CD4-positive, alpha-beta T cell treated with Interleukin-21 for 1 hour (primary cell): ENCODE measurements at regions not wholly inside any gene's neighbourhood (a gene's known extent, or its start where the extent isn't known, plus 50 kb on each side); places are given as distances from the start of the nearest gene placed in this dataset.
"Not testable (repeated sequence)": the region's sequence is repeated elsewhere in the genome, so short reads cannot be mapped to it uniquely, and the experiment has no call there.

Source experiments
- DNase-seq: peaks from one replicate; pipeline ENCODE4 v3.0.0-alpha.2; 2020

DNA sequence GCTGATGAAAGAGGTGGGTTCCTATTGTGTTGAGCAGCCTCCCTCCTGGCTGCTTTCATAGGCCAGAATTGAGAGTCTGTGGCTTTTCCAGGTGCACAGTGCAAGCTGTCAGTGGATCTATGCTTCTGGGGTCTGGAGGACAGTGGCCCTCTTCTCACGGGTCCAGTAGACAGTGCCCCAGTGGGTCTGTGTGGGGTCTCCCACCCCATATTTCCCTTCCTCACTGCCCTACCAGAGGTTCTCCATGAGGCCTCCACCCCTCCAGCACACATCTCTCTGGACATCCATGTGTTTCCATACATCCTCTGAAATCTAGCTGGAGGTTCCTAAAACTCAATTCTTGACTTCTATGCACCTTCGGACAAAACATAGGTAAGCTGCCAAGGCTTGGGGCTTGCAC is 201.2 kb downstream of the FAM43A start:
- no peak for DNase-seq

GRCh38 chr3:194888062-194888461 is 202.4 kb downstream of the FAM43A start:
- DNase-seq: not testable (repeated sequence)

DNA sequence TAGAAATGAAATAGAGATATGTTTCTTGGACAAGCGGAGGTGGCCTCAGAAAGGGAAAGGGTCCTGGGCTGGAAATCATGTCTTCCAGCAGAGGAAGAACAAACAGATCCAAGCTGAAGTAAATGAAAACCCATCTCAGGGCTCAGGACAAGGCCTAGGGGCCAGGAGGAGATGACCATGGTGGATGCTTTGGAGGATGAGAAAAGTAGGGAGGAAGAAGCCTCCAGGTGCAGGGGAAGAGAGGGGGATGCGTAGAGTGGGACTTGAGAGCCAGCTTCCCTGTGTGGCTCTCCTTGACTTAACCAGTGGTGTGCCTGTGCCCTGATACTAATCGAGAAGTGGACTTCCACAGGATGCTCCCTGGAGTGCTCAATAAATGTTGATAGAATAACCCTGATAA is 203.2 kb downstream of the FAM43A start:
- DNase-seq: no peak

- no peak for DNase-seq
Measured at GRCh38 chr3:194890091-194890490, 204.4 kb downstream of the FAM43A start.

- no peak for DNase-seq
Measured at GRCh38 chr3:194893121-194893987, 207.7 kb downstream of the FAM43A start.

- no peak for DNase-seq
Measured at GRCh38 chr3:194894538-194894937, 208.9 kb downstream of the FAM43A start.

DNA sequence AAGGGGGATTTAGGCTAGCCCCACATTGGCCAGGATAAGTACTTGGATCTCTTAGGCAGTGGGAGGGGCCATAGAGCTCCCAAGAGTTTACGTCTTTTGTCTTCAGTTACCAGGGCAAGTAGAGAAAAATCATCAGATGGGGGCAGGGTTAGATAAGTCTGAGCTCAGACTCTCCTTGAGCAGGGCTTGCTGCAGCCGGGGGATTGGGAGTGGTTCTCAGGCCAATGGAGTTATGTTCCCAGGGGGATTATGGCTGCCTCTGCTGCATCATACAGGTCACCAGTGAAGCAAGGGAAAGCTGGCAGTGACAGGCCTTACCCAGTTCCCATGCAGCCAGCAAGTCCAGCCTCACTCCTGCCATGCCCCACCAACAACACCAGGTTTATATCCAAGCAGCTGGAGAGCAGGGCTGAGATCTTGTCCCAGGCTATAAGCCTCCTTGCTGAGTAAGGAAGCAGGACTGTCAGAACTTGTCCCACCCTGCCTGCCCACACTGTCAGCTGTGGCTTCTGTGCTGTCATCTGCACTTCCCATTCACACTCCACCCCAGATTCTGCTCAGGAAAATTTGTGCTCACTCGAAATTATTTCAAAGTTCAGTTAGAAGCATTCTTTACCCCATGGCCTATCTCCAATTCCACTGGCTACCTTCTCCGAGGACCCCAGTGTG is 215.3 kb downstream of the FAM43A start:
- DNase-seq: no peak

GRCh38 chr3:194903447-194903846 is 217.8 kb downstream of the FAM43A start:
- DNase-seq: not testable (repeated sequence)

DNA sequence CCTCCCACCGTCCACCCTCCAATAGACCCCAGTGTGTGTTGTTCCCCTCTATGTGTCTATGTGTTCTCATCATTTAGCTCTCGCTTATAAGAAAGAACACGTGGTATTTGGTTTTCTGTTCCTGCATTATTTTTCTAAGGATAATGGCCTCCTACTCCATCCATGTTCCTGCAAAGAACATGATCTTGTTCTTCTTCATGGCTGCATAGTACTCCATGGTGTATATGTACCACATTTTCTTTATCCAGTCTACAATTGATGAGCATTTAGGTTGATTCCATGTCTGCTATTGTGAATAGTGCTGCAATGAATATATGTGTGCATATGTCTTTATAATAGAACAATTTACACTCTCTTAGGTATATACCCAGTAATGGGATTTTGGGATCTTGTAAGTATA is 219.3 kb downstream of the FAM43A start:
- not testable (repeated sequence) for DNase-seq

DNA sequence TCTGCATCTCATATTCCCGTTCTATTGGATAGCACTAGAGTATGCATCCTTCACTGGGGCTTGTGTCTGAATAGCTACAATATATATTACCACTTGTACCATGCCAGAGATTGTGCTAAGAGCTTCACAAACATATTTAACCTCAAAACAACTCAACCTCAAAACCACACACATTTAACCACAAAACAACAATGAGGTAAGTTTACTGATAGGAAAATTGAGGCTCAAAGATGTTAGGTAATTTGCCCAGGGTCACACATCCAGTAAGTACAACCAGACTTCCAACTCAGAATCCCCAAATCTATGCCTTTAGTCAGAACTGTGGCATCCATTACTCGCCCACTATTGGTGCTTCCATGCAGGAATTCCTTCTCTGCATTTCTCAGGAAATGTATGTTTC is 220.0 kb downstream of the FAM43A start:
- no peak for DNase-seq

DNA sequence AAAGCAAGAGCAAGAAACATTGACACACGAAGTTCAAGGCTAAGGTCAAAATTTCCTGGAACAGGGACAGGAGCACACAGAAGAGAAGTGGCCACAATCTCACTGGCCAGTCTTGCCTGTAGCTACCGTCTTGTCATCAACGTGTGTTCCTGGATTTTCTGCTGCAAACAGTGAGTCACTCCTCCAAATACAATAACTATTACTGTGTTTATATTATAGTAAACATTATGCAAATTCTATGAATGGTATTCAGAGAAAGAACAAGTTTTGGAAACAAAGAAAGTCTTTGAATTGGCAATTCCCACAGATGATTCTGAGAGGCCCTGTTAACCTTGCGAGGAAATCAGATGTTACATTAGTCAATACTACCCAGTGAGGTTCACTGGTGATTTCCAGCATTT is 220.5 kb downstream of the FAM43A start:
- no peak for DNase-seq

DNA sequence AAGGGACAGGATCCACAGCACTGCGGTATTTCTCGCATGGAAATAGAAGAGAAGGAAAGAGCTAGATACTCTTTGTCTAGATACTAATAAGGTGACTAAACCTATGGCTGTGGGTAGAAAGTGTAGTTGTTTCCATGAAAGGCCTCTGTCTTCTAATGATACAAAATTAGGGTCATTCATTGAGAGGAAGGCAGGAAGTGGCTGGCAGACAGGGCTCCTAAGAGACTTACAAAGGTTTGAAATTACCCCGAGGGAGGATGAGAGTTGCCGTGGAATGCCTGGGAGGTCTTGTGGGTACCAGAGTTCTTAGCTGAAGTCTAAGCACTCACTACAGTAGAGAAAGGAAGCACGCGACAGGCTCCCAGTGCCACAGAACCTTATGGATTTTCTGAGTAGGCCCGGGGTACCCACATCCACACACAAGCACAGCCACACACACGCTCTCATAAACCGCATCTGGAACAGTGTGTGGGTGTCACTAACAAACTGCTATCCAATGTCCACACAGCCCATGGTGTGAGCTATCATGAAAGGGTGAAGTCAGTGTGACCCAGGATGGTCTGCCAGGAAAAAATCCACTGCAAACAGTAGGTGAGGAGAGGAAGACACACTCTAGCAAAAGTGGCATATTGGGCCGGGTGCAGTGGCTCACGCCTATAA is 221.4 kb downstream of the FAM43A start:
- DNase-seq: no peak

DNA sequence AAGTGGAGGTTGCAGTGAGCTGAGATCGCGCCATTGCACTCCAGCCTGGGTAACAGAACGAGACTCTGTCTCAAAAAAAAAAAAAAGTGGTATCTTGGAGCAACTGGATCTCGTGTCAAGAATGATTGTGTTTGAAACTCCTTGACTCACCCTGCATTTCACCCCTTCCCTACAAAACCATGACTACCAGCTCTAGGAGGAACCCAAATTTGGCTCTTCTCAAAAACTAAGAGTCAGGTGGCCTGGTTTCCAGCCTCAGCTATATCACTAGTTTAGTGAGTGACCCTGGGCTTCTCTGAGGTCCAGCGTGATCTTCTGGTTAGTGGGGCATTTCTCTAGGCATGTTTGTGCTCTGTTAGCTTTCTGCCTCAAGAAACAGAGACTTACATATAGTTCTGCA is 222.1 kb downstream of the FAM43A start:
- no peak for DNase-seq

GRCh38 chr3:194908496-194908895 is 222.8 kb downstream of the FAM43A start:
- no peak for DNase-seq

GRCh38 chr3:194908972-194909371 is 223.3 kb downstream of the FAM43A start:
- no peak for DNase-seq

DNA sequence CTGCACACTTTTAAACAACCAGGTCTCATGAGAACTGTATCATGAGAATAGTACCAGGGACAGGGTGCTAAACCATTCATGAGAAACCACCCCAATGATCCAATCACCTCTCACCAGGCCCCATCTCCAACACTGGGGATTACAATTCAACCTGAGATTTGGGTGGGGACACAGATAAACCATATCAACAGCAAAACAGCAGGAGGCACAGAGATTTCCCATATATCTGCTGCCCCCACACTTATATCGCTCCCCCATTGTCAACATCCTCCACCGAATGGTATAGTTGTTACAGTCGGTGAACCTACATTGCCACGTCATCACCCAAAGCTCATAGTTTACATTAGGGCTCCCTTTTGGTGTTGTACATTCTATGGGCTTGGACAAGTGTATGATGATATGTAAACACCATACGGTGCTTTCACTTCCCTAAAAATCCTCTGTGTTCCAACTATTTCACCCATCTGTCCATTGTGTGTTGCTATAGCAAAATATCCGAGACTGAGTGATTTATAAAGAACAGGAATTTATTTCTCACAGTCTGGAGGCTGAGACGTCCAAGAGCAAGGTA is 224.8 kb downstream of the FAM43A start:
- DNase-seq: no peak

DNA sequence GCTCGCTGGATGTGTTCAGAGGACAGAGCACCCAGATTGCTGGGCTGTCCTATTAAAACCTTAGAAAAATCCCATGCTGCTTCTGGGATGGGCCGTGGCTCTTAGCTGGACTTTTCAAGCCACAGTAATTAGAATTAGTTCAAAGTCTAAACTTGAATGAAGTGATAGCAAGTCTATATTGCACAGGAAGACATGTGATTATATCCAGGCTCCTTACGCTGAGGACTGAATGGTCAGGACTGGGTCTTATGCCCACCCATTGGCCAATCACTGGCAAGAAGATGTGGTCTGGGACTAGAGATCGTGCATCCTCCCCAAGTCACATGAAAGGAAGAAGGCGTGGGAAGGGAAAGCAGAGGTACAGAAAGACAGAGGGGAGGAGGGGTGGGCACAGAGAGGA is 227.6 kb downstream of the FAM43A start:
- DNase-seq: no peak

GRCh38 chr3:194924889-194925288 is 239.2 kb downstream of the FAM43A start:
- DNase-seq: not testable (repeated sequence)

DNA sequence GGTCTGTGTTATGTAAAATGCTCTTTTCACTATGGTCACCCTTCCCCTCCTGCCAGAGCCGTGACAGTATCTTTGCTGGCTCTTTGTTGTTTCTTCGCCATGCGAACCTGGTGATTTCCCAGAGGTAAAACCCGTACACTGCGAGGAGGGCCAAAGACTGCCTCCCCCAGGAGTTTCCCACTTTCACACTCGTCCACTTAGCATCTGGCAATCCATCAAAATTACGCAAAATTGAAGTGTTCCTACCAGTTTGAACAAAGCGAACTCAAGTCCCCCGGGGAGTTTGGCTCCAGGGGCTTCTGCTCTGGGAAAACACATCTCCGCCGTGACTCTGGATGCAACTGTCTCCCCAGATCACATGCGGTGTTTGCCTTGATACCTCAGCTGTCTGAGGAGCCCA is 239.9 kb downstream of the FAM43A start:
- no peak for DNase-seq

DNA sequence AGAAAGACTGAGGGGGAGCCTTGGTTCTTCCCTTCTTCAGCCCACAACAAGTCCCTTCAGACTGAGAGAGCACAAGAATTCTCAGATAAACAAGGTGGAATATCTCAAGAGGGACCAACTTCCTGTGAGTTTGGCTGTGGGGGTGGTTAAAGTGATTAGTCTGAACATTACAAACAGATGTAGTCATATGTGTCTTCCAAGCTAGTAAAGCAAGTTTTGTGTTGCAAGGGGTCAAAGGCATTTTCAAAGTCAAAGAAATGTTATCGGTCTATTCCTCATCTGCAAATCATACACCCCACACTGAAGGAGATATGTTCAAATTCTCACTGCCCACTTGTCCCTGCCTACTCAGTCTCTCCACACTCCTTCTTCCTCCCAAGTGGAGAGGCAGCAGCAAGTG is 242.5 kb downstream of the FAM43A start:
- no peak for DNase-seq

GRCh38 chr3:194928831-194929577 is 243.3 kb downstream of the FAM43A start:
- DNase-seq: no peak

- DNase-seq: no peak
Measured at GRCh38 chr3:194929578-194929960, 243.9 kb downstream of the FAM43A start.
